ENCODE measurements at regions not wholly inside any gene's neighbourhood (a gene's known extent, or its start where the extent isn't known, plus 50 kb on each side); places are given as distances from the start of the nearest gene placed in this dataset.

- no peak for DNase-seq (ENCODE audit: low spot score)
These were observed 76.8 kb upstream of the GATA2 start for GRCh38 chr3:128569756-128570155.

- DNase-seq (ENCODE audit: low spot score) = no peak
These were observed 75.8 kb upstream of the GATA2 start for GRCh38 chr3:128568602-128569490.

- no peak for DNase-seq (ENCODE audit: low spot score)
These were observed 74.8 kb upstream of the GATA2 start for GRCh38 chr3:128567705-128568356.

GRCh38 chr3:128567141-128567540 is 74.1 kb upstream of the GATA2 start:
- DNase-seq (ENCODE audit: low spot score) = no peak

GRCh38 chr3:128563439-128563838 is 70.4 kb upstream of the GATA2 start:
- no peak for DNase-seq (ENCODE audit: low spot score)

GRCh38 chr3:128561504-128561903 is 68.5 kb upstream of the GATA2 start:
- DNase-seq (ENCODE audit: low spot score) = no peak

GRCh38 chr3:128560768-128561167 is 67.8 kb upstream of the GATA2 start:
- no peak for DNase-seq (ENCODE audit: low spot score)

GRCh38 chr3:128559486-128560225 is 66.7 kb upstream of the GATA2 start:
- peak; percentile 64 for DNase-seq (ENCODE audit: low spot score)

GRCh38 chr3:128557531-128558280 is 64.7 kb upstream of the GATA2 start:
- no peak for DNase-seq (ENCODE audit: low spot score)

GRCh38 chr3:128556907-128557306 is 63.9 kb upstream of the GATA2 start:
- DNase-seq (ENCODE audit: low spot score) = no peak

GRCh38 chr3:128556384-128556783 is 63.4 kb upstream of the GATA2 start:
- no peak for DNase-seq (ENCODE audit: low spot score)

- DNase-seq (ENCODE audit: low spot score) = no peak
These were observed 62.8 kb upstream of the GATA2 start for GRCh38 chr3:128555841-128556240.

GRCh38 chr3:128555098-128555825 is 62.3 kb upstream of the GATA2 start:
- no peak for DNase-seq (ENCODE audit: low spot score)

- DNase-seq (ENCODE audit: low spot score) = no peak
These were observed 61.6 kb upstream of the GATA2 start for GRCh38 chr3:128554465-128555097.

- DNase-seq (ENCODE audit: low spot score) = peak; percentile 88
These were observed 61.1 kb upstream of the GATA2 start for GRCh38 chr3:128554100-128554464.

- DNase-seq (ENCODE audit: low spot score) = peak; percentile 25
These were observed 60.6 kb upstream of the GATA2 start for GRCh38 chr3:128553560-128553959.

GRCh38 chr3:128551867-128552266 is 58.9 kb upstream of the GATA2 start:
- DNase-seq (ENCODE audit: low spot score) = no peak

- no peak for DNase-seq (ENCODE audit: low spot score)
These were observed 58.5 kb upstream of the GATA2 start for GRCh38 chr3:128551451-128551850.

GRCh38 chr3:128550471-128551126 is 57.6 kb upstream of the GATA2 start:
- DNase-seq (ENCODE audit: low spot score) = no peak

- DNase-seq (ENCODE audit: low spot score) = no peak
These were observed 57.1 kb upstream of the GATA2 start for GRCh38 chr3:128550113-128550440.

Measured in kidney tubule cell (primary cell).